HG03378 (cell line): ENCODE measurements at regions not wholly inside any gene's neighbourhood (a gene's known extent, or its start where the extent isn't known, plus 50 kb on each side); places are given as distances from the start of the nearest gene placed in this dataset.
A peak's percentile ranks its signal among the peaks of the same experiment; 100 is the strongest.
"Not testable (repeated sequence)": the region's sequence is repeated elsewhere in the genome, so short reads cannot be mapped to it uniquely, and the experiment has no call there.

Experiments used
- ATAC-seq: cut with Tn5 transposase; IDR thresholded peaks from one replicate; pipeline ENCODE4 v1.9.1; 2021; ENCODE audit warnings: mild to moderate bottlenecking, moderate library complexity; ENCODE audit not compliant: unreplicated experiment

DNA sequence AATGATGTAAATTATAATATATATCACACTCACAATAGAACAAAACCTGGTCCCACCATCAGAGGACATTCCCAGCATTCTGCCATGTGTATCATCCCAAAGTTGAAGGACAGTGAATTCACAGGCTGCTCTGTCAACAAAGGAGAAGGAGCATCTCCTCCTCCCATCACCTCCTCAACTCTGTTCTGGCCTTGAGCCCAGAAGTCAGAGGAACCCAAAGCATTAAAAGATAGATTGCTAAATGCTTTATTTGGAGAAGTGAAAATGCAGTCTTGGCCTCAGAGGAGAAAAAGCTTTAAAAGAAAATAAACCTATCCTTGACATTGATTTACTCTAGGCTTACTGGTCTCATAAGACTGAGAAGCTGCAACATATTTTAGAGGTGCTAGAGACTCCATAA lies 268.8 kb upstream of the RASGEF1B start:
- ATAC-seq, result no peak

DNA sequence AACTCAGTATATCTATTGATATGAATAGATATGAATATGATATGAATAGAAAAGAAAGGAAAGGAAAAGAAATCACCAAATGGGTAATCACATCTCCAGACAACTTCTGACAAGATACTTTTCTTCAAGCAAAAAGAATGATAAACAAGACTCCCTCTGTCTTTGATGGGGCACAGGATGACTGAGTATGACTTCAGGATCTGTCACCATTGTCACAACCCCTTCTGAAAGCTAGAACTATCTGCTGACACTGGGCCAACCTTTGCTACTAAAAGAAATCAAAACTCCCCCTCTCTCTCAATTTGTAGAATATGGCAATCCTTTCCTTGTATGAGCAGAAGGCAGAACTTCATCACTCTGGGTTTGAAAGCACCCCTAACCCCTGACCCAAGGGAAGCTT lies 267.2 kb upstream of the RASGEF1B start:
- no peak for ATAC-seq

DNA sequence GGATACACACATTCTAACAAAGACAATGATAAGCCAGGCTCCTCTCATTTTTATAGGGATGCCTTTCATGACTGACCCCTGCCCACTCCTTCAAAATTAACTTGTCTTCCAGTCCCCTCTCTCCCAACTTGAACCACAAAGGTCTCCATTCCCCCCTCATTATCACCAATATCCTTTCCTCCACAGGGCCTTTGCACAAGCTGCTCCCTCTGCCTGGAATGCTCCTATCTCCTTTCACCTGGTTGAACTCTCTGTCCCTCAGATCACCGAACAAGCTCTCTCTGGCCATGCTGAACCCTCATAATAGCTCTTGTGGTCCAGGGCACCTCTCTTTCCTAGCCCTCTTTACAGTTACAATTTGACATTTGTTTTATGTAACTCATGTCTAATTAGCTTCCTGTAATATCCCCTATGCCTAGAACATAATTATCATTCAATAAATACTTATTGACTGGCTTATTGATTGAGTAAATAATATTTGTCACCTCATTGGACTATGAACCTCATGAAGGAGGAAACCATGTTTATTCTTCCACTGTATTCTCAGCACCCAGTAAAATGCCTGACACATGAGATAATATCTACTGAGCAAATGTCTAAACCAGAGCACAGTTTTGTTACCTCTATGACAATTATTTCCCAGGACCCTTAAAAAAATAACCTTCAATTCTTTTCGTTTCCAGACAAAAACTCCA lies 266.3 kb upstream of the RASGEF1B start:
- ATAC-seq, result no peak

DNA sequence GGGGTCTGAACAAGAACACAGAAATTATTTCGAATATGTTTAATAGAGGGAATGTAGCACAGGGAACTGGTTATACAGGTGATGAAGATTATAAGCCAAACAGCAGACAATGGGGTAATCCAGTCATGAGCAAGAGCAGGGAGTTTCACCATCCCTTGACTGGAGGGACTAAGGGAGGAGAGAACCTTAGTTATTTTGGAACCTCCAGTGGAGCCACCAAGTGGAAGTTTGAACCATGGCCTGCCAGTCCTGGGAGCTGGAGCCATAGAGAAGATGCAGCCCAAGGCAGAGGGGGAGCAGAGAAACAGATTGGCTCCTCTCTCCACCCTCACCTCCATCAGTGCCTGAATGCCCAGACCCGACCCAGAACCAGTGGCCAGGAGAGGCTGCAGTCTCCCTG lies 264.6 kb upstream of the RASGEF1B start:
- ATAC-seq, result no peak

DNA sequence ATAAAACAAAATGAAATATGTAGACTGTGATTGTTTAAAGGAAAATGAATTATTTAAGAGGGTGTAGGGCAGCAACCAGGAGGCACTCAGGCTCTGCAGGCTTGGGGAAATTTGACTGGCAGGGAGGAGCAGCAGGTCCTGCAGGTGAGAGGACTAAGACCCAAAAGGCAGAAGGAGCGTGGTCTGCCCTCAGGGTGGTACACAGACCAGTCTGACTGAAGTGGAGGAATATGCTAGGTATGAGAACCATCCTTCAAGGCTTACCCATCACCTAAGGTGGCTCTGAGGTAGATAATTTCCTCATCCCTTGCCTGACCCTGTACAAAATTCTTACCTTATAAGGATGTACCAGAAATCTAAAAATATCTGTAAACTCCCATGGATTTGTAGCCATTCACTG lies 261.3 kb upstream of the RASGEF1B start:
- no peak for ATAC-seq

DNA sequence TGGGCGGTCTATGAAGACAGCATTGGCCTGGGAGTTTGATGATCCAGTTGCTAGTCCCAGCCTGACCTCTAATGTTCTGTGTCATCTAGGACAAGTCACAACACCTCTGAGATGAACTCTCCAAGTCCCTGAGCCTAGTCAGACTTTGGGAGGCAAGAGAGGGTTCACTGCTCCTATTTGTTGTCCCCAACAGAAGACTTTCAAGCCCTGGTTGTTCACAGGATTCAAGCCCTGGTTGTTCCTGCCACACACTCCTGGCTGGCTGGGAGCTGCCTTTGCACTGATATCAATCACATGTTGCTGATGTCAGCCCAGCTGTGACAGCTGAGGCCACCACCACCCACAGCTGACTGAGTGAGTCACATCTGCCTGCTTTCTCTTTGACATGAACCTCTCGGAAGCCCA lies 253.2 kb upstream of the RASGEF1B start:
- peak; percentile 99 for ATAC-seq

DNA sequence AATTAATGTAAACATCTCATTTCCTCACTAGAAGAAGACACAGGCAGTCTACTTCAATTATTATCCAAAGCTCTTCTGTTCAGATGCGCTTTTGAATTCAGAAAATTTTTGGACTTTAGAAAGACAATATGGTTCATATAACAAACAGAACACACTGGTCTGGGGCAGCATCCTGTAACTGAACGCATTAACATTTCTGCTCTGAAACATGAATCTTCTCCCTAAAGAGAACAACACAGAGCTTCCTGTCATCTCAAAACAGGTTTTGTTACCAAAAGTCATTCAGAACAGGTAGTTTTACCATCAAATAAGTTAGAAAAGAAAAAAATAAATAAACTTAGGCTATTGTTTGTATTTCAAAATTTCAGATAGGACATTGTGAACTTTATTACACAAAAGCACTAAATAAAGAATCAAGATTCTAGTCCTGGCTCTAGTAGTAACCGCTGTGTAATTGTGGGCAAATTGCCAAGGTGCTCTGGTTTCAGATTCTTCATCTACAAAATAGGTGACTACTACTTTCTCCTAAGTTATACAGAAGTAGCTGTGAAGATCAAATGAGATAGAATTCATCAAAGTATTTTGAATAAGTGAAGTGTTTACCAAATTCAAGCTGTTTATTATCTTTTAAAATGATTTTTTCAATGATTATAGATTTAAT lies 252.3 kb upstream of the RASGEF1B start:
- no peak for ATAC-seq

DNA sequence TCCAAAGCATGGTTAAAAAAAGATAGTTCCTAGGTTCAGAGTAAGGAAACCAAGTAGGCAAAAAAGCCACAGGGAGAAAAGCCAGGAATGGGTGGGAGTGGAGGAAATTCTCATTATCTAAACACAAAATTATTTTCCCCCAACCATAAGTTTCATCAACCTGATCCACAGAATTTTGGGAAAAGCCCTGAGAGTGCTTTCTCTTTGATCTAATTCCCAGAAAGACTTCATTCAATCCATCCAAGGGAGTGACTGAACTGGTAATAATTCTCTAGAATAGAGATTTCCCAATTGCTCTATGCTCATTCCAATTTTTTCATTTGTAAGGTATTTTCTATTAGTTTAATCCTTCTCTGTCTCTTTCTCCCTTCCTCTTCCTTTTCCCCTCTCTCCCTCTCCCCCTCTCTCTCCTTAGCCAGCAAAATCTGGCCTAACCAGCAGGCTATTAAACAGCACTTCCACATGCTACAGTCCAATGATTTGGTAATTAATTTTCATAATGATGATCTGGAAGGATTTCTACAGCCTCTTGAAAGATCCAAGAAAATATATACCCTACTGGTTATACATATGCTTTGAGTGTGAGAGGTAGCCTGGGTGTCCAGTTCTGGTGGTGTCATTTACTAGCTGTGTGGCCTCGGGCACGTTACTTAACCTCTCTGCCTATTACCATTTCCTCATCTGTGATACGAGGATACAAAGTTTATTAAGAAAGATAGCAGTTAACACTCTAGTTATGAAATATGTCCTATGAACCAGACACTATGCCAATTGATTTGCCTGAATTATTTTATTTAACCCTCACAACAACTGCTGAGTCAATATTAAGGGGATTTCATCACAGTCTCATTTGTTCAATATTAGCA lies 251.5 kb upstream of the RASGEF1B start:
- no peak for ATAC-seq

DNA sequence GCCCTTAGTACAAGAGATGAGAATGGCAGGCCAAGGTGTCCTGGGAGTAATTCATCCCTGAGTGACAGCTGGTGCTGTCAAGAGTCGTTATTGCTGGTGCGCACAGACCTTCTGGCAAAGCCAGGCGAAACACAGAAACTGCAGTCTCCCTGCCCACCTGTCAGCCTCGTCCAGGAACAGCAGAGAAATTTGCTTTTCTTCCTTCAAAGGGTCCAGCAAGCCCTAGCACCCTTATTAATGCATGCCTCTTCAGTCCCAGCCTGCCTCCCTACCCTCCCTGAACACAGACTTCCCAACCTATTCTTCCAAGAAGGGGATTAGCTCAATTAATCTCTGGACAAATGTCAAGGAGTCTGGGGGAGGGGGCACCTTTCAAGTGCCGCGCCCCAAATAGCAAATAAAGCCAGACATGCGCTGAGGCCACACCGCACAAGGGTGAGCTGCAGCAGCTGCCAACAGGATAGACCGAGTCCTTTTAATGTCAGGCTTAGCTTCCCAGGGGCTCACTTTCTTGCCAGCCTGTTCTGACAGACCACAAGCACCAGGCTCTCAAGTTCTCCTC lies 250.7 kb upstream of the RASGEF1B start:
- ATAC-seq, result no peak

DNA sequence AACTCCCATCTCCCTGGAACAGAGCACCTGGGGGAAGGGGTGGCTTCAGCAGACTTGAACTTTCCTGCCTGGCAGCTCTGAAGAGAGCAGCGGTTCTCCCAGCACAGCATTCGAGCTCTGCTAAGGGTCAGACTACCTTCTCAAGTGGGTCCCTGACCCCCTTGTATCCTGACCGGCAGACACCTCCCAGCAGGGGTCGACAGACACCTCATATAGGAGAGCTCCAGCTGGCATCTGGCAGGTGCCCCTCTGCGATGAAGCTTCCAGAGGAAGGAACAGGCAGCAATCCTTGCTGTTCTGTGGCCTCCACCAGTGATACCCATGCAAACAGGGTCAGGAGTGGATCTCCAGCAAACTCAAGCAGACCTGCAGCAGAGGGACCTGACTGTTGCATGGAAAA lies 244.1 kb upstream of the RASGEF1B start:
- no peak for ATAC-seq

DNA sequence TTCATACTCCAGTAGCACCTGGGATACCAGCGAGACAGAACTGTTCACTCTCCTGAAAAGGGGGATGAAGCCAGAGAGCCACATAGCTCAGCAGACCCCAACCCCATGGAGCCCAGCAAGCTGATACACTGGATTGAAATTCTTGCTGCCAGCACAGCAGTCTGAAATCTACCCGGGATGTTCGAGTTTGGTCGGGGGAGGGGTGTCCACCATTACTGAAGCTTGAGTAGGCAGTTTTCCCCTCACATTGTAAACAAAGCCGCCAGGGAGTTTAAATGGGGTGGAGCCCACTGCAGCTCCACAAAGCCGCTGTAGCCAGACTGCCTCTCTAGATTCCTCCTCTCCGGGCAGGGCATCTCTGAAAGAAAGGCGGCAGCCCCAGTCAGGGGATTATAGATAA lies 243.7 kb upstream of the RASGEF1B start:
- ATAC-seq, result not testable (repeated sequence)

DNA sequence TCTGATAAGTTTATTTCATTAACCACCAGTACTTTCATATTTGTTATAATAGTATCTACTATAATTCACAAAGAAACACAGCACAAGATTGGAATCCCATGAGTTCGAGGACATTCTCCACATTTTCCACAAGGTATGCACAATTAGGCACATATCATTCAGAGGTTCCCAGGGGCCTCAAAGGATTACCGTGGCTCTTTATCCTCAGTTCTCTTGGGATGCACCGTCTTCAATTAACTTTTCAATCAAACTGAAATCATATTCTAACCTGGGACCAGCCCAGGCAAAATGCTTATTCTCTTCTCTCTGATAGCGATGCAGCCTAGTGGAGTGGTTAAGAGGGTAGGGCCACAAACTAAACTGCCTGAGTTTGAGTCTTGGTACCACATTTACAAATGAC lies 242.6 kb upstream of the RASGEF1B start:
- ATAC-seq, result no peak

DNA sequence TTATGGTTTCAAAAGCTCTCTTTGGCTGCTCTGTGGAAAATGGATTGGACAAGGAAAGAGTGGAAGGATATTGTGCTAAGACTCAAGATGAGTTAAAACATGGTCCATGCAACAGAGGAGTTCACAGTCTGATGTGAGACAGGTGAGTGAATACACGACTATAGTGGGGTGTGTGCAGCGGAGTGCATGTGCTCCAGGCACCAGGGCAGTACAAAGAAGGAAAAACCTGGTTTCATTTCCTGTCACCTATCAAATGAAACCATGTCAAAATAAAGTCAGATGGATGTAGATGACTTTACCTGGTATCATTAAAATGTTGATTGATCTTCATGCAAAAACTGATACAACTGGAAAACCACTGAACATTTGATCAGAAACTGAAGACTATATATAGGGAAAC lies 241.0 kb upstream of the RASGEF1B start:
- ATAC-seq, result no peak

DNA sequence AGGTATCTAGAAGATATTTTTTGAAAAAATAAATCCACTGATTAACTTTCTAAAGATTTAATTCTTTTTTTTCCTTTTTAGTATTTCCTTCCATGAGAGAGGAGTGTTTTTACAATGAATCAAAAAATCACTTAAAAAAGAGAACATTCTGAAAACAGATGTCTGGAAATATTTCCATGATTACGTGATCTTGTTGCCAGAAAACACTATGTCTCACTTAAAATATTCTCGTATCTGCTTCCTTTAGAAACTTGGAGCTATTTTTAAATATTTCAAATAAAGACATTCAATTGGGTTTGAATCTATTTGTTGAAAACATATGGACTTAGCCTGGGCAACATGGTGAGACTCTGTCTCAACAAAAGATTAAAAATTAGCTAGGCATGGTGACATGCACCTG lies 232.8 kb upstream of the RASGEF1B start:
- ATAC-seq, result no peak

DNA sequence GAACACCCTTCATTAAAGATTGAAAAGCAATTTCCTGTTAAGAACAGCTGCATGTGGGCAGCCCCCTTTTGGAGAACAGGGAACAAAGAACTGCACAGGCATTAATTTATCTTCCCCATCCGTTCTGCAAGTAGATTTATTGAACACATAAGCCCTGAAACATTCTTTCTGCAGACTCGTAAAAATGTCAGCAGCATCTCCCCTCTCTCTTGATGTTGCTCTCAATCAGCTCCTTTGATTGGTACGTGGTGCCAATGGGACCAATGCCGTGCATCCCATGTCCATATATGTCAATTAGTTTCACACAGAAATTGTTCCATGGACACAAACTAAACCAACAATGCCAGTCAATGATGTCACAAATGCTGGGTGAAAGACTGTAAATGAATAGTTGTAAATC lies 228.5 kb upstream of the RASGEF1B start:
- ATAC-seq, result no peak

DNA sequence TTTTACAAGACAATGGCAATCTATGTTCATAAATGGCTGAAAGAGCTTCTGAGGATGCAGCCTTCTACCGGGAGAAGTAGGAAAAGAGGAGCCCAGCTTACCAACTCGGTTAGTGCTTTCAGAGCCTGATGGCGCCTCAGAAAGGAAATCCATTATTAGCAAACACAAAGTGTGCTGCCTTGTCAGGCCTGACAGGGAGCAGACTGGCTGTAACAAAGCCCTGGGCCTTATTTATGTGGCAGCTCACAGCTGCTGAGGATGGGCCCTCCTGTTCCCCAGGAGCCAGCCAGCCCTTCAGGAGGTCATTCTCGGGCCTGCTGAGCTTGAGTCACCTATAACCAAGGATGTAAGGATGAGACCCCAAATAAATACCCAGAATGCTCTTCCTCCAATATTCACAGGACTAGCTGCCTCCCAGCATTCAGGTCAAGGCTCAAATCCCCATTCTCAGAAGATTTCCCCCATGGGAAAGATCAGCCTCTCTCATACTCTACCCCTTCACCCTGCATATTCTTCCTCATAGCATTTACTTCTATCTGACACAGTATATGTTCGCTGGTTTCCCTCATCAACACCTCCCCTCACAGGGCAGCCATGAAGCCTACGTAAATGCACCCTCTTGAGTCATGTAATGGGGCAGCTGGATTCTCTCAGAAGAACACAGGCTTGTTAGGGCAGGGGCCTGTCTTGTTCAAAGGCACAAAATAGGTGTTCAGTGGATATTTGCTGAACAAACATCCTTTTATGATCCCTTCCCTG lies 227.0 kb upstream of the RASGEF1B start:
- ATAC-seq, result no peak

DNA sequence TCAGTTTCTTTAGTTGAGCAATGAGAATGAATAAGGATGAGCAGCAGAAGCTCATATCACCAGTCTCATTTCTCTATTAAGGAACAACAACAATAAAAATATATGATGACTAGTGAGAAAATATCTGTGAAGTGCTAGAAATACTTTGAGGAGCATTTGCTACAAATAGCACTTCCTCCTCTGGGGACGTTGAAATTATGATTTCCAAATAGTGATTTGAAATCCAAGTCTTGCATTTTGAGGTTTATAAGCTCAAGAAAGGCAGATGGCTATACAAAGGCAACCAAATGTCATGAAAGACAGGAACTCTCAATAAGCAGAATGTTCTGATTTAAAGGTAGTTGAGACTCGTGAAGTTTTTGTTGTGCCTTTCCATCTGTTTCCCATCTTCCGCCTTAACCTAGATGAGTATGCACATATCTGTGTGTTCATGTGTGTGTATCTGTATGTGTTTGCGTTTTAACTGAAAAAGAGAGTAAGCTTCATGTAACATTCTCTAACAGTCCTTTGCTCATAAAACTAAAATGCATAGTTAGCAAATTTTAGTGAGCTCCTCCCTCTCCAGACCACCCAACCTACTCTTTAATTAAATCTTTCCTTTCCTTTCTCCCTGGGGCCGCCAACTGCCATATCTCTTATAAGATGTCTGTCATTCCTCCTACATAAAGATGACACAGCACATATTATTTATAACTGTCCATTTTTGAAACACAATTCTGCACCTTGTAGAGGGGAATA lies 222.6 kb upstream of the RASGEF1B start:
- ATAC-seq, result no peak

DNA sequence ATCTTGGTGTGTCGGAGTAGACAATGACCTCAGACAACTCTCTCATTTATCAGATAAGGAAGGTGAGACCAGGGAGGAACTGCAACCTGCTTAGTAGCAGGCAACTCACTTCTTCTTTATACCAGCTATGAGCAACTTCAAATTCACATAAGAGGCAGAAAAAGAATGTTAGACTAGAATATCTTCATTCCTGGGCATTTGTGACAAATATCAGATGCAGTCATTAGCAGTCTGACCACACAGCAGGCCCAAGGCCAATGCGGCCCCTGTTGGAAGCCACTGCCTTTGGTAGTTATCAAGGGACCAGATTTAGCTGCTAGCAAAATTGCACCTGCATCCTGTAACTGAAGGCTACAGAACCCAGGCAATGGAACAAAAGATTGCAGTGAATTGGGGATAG lies 219.2 kb upstream of the RASGEF1B start:
- ATAC-seq, result no peak

DNA sequence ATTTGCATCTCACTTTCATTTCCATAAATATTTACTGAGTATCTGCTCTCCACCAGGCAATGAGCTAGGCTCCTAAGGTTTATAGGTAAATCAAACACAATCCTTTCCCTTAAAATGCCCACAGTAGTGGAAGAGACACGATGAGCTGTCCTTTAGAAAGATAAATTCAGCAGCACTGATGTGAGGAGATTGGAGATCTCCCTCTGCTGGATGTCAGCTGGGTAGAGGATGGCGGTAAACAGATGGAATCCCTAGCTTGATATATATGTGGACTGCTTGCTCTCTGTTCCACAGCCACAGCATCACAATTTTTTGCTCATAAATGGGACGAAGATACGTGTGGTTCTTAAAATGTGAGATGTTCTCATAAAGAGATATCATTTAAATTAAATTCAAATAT lies 216.4 kb upstream of the RASGEF1B start:
- ATAC-seq, result no peak

DNA sequence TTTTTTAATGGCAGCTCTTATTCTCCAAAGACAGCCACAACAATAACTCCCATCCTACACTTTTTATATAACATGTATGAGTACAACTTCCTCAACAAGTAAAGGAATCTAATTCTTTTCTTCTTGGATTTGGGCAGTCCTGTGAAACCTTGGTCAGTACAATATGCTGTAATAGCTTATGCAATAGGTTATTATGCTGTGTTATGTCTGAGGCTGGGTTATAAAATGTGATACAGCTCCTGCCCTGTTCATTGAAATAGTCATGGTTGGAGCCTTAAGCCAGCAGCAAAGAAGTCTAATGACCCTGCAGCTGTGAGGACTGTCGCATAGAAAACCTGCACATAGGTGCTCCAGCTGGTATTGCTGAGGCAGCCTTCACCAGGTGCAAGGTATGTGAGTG lies 215.8 kb upstream of the RASGEF1B start:
- ATAC-seq, result no peak
